22Rv1 (cell line): ENCODE measurements at regions not wholly inside any gene's neighbourhood (a gene's known extent, or its start where the extent isn't known, plus 50 kb on each side); places are given as distances from the start of the nearest gene placed in this dataset.

ENCODE experiments used
- H3K27ac ChIP-seq: fragments of 450-650 bp; 2 replicates; pipeline ENCODE4 v1.5.1; 2017
- CTCF ChIP-seq: fragments of 450-650 bp; IDR thresholded peaks from 2 replicates; pipeline ENCODE4 v1.5.1; 2017; ENCODE audit warnings: mild to moderate bottlenecking
- ZFX ChIP-seq: fragments of 450-650 bp; IDR thresholded peaks from 2 replicates; pipeline ENCODE4 v1.6.1; 2017; ENCODE audit warnings: antibody characterized with exemption, borderline replicate concordance

GRCh38 chr16:55943267-55943666 lies 68.1 kb upstream of the CES5A start:
- no peak overlapping the region for H3K27ac ChIP-seq
- TF ChIP-seq ZFX (no peak), CTCF (no peak)

GRCh38 chr16:55942821-55943220 lies 67.6 kb upstream of the CES5A start:
- H3K27ac ChIP-seq: no peak overlapping the region
- TF ChIP-seq CTCF (no peak), ZFX (no peak)

- no peak overlapping the region for H3K27ac ChIP-seq
- TF ChIP-seq CTCF: no peak
- TF ChIP-seq ZFX: no peak
Measured at GRCh38 chr16:55941552-55941951, 66.4 kb upstream of the CES5A start.

GRCh38 chr16:55938126-55938525 lies 63.0 kb upstream of the CES5A start:
- no peak for TF ChIP-seq ZFX
- TF ChIP-seq CTCF: no peak
- H3K27ac ChIP-seq: no peak overlapping the region

GRCh38 chr16:55933038-55933437 lies 57.9 kb upstream of the CES5A start:
- no peak for TF ChIP-seq CTCF
- H3K27ac ChIP-seq: no peak overlapping the region

GRCh38 chr16:55930036-55930435 lies 54.9 kb upstream of the CES5A start:
- no peak for TF ChIP-seq ZFX
- TF ChIP-seq CTCF: no peak
- H3K27ac ChIP-seq: no peak overlapping the region

- no peak overlapping the region for H3K27ac ChIP-seq
- no peak for TF ChIP-seq CTCF
Measured at GRCh38 chr16:55929181-55929580, 54.0 kb upstream of the CES5A start.
